Caco-2 (cell line): ENCODE measurements at regions not wholly inside any gene's neighbourhood (a gene's known extent, or its start where the extent isn't known, plus 50 kb on each side); places are given as distances from the start of the nearest gene placed in this dataset.

ENCODE experiments used
- BruUV-seq: library from RNA; stranded (reverse); fragments of 400-500 nt; replicated peaks from 2 replicates; lab custom pipeline; 2021; lab: Mats Ljungman, UMichigan
- CTCF ChIA-PET: fragments of 300-600 bp; sonication (Branson Sonifier 250); formaldehyde crosslinking; loops from one replicate; lab custom pipeline; 2022; ENCODE audit warnings: antibody characterized with exemption; lab: Charles Lee
- POLR2A ChIA-PET: fragments of 300-600 bp; sonication (Branson Sonifier 250); formaldehyde crosslinking; loops from one replicate; lab custom pipeline; 2022; ENCODE audit warnings: antibody characterized with exemption; lab: Charles Lee
- DNase-seq, 2 experiments: peaks; one replicate each; pipeline versions ENCODE4 v3.0.0 to v3.0.0-alpha.2; 2020 to 2022
- H3K27me3 ChIP-seq: replicated peaks from 2 replicates; pipeline ENCODE4 v1.6.0; 2011; ENCODE audit warnings: low read length; ENCODE audit not compliant: control insufficient read depth, insufficient read depth
- H3K36me3 ChIP-seq: 2 replicates; pipeline ENCODE4 v1.5.1; 2011; ENCODE audit warnings: low read length; ENCODE audit not compliant: control insufficient read depth, insufficient read depth
- H3K4me1 ChIP-seq: fragments of 250-450 bp; sonication (Bioruptor Pico); 2 replicates; pipeline ENCODE4 v1.5.1; 2020; ENCODE audit warnings: mild to moderate bottlenecking
- H3K4me3 ChIP-seq: 2 replicates; pipeline ENCODE4 v1.5.1; 2011; ENCODE audit warnings: low read depth, mild to moderate bottlenecking, control low read depth, low read length
- H3K9me3 ChIP-seq: fragments of 250-450 bp; sonication (Bioruptor Pico); 2 replicates; pipeline ENCODE4 v1.5.1; 2020; ENCODE audit warnings: mild to moderate bottlenecking, moderate library complexity
- H3K27ac Mint-ChIP-seq: one replicate; pipeline ENCODE4 v1.8.0; 2022; ENCODE audit warnings: mixed read lengths; ENCODE audit not compliant: unreplicated experiment
- H3K27me3 Mint-ChIP-seq: one replicate; pipeline ENCODE4 v1.8.0; 2022; ENCODE audit warnings: mixed read lengths; ENCODE audit not compliant: insufficient read depth, unreplicated experiment
- H3K36me3 Mint-ChIP-seq: one replicate; pipeline ENCODE4 v1.8.0; 2022; ENCODE audit warnings: mild to moderate bottlenecking, mixed read lengths; ENCODE audit not compliant: insufficient read depth, unreplicated experiment
- H3K4me1 Mint-ChIP-seq: one replicate; pipeline ENCODE4 v1.8.0; 2022; ENCODE audit warnings: low read depth, mixed read lengths; ENCODE audit not compliant: unreplicated experiment
- H3K4me3 Mint-ChIP-seq: one replicate; pipeline ENCODE4 v1.8.0; 2022; ENCODE audit warnings: mild to moderate bottlenecking, moderate library complexity, mixed read lengths; ENCODE audit not compliant: unreplicated experiment
- H3K9me3 Mint-ChIP-seq: one replicate; pipeline ENCODE4 v1.8.0; 2022; ENCODE audit warnings: mixed read lengths; ENCODE audit not compliant: unreplicated experiment
- intact Hi-C: fragments of 100-400 bp; cut with micrococcal nuclease; formaldehyde crosslinking; loops from one replicate; pipeline ENCODE4 v1.10.0; 2022; ENCODE audit not compliant: unreplicated experiment
- TF ChIP-seq, protein P1 (sequence below), 2 experiments: fragments of 200-600 bp in 1 of 2; IDR thresholded peaks; 1 replicate in 1 of 2; 2 replicates in 1 of 2; pipeline versions ENCODE4 v1.5.1 to v1.8.0; 2011 to 2022; ENCODE audit warnings: antibody characterized with exemption in 1 of 2, control low read depth in 1 of 2, inconsistent platforms in 1 of 2, low read depth in 1 of 2, low read length in 1 of 2, mild to moderate bottlenecking in 1 of 2, moderate library complexity in 1 of 2; ENCODE audit not compliant: insufficient read depth in 1 of 2, severe bottlenecking in 1 of 2, unreplicated experiment in 1 of 2

GRCh38 chr3:62942764-62943163 is 67.5 kb upstream of the CADPS start:
- H3K4me1 Mint-ChIP-seq = no peaks in the 10 kb centered on the region
- peaks cover 2% of the 10 kb centered on the region for H3K27me3 Mint-ChIP-seq
- TF ChIP-seq, protein P1, sequence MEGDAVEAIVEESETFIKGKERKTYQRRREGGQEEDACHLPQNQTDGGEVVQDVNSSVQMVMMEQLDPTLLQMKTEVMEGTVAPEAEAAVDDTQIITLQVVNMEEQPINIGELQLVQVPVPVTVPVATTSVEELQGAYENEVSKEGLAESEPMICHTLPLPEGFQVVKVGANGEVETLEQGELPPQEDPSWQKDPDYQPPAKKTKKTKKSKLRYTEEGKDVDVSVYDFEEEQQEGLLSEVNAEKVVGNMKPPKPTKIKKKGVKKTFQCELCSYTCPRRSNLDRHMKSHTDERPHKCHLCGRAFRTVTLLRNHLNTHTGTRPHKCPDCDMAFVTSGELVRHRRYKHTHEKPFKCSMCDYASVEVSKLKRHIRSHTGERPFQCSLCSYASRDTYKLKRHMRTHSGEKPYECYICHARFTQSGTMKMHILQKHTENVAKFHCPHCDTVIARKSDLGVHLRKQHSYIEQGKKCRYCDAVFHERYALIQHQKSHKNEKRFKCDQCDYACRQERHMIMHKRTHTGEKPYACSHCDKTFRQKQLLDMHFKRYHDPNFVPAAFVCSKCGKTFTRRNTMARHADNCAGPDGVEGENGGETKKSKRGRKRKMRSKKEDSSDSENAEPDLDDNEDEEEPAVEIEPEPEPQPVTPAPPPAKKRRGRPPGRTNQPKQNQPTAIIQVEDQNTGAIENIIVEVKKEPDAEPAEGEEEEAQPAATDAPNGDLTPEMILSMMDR (IDR thresholded peaks at IDR 0.05; ENCODE audit: insufficient read depth in 1 of 2, low read depth in 1 of 2, low read length in 1 of 2, severe bottlenecking in 1 of 2, unreplicated experiment in 1 of 2) = no peak
- no peak overlapping the region for H3K4me3 ChIP-seq
- no peaks in the 10 kb centered on the region for H3K9me3 Mint-ChIP-seq
- H3K27ac Mint-ChIP-seq = no peak overlapping the region
- H3K9me3 ChIP-seq = no peaks in the 10 kb centered on the region
- CTCF ChIA-PET = no interaction called here
- no peaks in the 10 kb centered on the region for H3K27me3 ChIP-seq
- no peaks in the 10 kb centered on the region for H3K36me3 ChIP-seq
- intact Hi-C loops = no loop called here
- no peaks in the 10 kb centered on the region for H3K36me3 Mint-ChIP-seq
- no TSS peak for BruUV-seq
- no peak overlapping the region for H3K4me3 Mint-ChIP-seq
- no peak for DNase-seq
- no peaks in the 10 kb centered on the region for H3K4me1 ChIP-seq
- POLR2A ChIA-PET = no interaction called here

- no TSS peak for BruUV-seq
- CTCF ChIA-PET = no interaction called here
- TF ChIP-seq, protein P1 (IDR thresholded peaks at IDR 0.05; ENCODE audit: insufficient read depth in 1 of 2, low read depth in 1 of 2, low read length in 1 of 2, severe bottlenecking in 1 of 2, unreplicated experiment in 1 of 2) = no peak
- POLR2A ChIA-PET = no interaction called here
- no peaks in the 10 kb centered on the region for H3K4me1 Mint-ChIP-seq
- no peak overlapping the region for H3K27ac Mint-ChIP-seq
- H3K4me3 ChIP-seq = no peak overlapping the region
- H3K9me3 ChIP-seq = no peaks in the 10 kb centered on the region
- H3K27me3 Mint-ChIP-seq = no peaks in the 10 kb centered on the region
- H3K36me3 ChIP-seq = no peaks in the 10 kb centered on the region
- no peaks in the 10 kb centered on the region for H3K36me3 Mint-ChIP-seq
- H3K9me3 Mint-ChIP-seq = no peaks in the 10 kb centered on the region
- H3K27me3 ChIP-seq = no peaks in the 10 kb centered on the region
- DNase-seq = no peak
- intact Hi-C loops = loop anchor here (5.0 kb wide), 1 partner anchor 338 kb away; no protein-coding TSS in a partner anchor
- no peak overlapping the region for H3K4me3 Mint-ChIP-seq
- H3K4me1 ChIP-seq = no peaks in the 10 kb centered on the region
These were observed 73.7 kb upstream of the CADPS start for GRCh38 chr3:62948921-62949320.

GRCh38 chr3:62950210-62950609 is 75.0 kb upstream of the CADPS start:
- TF ChIP-seq, protein P1 (IDR thresholded peaks at IDR 0.05; ENCODE audit: insufficient read depth in 1 of 2, low read depth in 1 of 2, low read length in 1 of 2, severe bottlenecking in 1 of 2, unreplicated experiment in 1 of 2) = no peak
- no peak overlapping the region for H3K4me3 ChIP-seq
- intact Hi-C loops = no loop called here
- Mint-ChIP-seq H3K27ac (no peak overlapping the region), H3K9me3 (no peaks in the 10 kb centered on the region), H3K27me3 (no peaks in the 10 kb centered on the region), H3K4me3 (no peak overlapping the region), H3K4me1 (no peaks in the 10 kb centered on the region), H3K36me3 (no peaks in the 10 kb centered on the region)
- CTCF ChIA-PET = no interaction called here
- BruUV-seq = no TSS peak
- POLR2A ChIA-PET = no interaction called here
- no peaks in the 10 kb centered on the region for H3K27me3 ChIP-seq
- no peaks in the 10 kb centered on the region for H3K9me3 ChIP-seq
- H3K4me1 ChIP-seq = no peaks in the 10 kb centered on the region
- no peak for DNase-seq
- H3K36me3 ChIP-seq = no peaks in the 10 kb centered on the region
